NCI-H2196 (cell line): ENCODE measurements at regions not wholly inside any gene's neighbourhood (a gene's known extent, or its start where the extent isn't known, plus 50 kb on each side); places are given as distances from the start of the nearest gene placed in this dataset.

Experiments used
- DNase-seq: peaks from one replicate; lab custom pipeline; 2025; ENCODE audit not compliant: unreplicated experiment; lab: John Stamatoyannopoulos, UW

DNA sequence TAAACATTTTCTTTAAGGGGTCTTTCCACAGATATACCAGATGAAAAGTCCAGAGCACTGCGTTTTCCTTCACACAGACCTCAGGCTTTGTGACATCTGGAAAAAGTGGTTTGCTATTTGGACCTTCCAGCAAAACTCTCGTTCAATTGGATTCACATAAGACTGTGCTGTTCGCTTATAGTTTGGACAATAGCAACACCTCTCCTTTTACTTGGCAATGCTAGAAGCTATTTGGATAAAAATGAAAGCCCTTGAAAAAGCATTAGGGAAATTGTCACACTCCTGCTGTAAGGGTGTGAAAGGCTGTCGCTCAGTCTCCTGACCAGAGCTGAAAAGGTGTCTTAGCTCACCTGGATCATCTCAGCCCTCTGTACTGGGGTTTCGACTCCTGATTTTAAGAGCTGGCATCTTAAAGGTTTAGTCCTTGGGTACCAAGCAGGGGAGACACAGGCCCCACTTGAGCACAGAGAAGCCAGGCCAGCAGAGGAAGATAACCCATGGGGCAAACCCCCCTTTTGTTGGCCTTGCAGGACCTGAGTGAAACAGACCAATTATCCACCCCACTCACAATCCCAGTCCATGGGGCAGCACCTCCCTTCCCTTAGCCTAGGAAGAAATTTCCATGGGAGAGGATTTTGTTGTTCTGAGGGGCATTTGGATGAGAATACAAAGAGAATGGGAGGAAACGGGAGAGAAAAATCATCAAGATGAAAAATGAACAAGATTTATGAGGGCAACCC lies 257.6 kb downstream of the DLEU7 start:
- DNase-seq, result no peak

DNA sequence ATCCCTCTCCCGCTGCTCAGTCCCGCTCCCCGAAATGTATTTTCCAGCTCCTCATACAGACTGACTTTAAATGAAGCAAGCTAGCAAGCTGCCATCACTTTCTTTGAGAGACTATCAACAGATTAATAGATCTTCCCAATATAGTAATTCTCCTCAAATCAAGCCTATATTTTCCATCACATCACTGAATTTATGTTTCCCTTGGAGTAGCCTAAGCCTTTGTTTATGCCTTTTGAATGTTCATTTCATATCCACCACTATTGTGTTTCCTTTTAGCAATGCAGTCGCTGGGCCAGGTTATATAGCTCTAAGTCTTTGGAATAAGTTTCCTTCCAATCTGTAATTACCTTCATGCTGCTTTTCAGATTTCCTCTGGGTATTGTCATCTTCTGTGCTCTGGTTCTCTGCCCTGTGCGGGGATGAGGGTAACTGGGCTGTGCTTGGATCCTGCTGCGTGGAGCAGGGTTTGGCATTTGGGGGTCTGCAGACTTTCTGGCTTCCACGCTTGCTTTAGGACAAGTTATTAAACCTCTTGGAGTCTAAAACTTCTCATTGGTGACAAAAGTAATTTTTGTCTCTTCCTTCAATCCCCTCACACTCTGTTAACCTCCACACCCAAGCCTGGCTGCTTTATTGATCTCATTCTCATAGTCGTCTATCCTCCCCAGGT lies 256.9 kb downstream of the DLEU7 start:
- DNase-seq, result no peak

DNA sequence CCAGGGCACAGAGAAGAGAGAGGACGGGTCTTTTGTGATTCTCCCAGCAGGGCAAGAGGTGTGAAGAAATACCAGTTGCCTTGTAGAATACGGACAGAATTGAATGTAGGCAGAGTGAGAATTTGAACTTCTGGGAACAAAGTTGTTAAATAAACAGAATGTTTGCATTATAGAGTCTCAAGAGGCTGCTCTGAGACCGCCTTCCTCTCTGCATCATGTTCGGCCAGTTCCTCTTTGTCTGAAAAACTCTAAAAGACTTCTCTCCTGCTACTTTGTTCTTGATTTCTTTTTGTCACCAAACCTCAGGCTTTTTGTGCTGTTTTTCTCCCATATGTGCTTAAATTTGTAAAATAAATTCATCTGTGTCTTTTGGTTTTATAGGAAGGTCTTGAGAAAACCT lies 256.4 kb downstream of the DLEU7 start:
- DNase-seq, result no peak

DNA sequence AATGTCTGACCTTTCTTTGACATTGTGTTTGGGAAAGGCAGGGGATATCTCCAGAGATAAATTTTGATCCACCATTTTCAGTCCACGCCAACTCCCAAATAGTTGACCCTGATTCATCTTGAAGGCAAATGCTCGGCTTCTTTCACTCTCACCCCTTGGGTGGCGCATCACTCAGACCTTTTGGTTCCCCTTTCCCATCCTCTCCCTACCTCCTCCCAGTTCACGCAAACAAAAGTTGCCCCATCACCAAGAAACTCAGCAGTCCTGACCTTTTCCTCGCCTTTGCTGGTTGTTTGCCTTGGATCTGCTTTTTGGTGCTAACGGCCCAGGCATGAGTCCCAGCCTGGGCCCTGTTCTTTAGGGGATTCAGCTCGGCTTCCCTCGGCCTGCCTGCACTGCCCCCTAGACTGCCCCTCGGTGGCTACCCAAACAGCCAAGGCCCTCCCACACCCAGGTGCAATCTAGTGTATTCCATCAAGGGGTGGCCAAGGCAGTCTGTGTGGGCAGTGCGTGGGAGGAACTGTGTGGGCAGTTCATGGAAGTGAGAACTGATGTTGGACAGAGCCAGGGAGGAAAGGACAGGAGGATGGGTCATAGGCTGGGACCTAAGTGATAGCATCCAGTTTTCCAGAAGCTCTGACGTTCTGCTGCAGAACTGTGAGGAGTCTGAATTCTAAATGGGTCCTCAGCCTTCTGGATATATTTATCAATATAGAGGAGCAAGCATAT lies 255.7 kb downstream of the DLEU7 start:
- no peak for DNase-seq

DNA sequence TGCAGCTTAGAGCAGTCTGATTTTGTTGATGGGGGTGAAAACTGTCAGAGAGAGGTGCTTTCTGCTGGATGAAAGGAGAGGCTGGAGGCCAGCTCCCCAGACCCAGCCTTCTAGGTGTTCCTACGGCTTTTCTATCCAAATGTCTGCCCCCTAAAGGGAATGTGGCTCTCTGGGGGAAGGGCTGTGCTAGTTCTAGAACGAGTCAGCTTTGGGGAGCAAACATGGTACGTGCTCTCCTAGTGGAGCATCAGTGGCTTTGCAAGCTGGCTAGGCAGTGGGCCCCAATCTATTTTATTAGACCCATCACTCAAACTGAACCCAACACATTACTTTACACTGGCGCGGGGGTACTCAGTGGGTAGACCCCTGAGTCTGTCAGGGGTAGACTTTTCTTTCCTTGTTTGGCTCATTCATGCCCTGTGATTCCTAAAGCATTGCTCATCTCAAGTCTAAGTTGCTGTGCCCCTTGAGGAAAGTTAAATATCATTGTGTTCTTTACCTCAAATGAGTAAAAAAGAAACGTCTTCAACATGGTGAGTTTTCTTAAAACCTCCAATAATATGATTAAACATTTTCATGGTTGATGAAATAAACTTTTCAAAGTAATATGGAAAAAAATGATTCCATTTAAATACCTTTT lies 254.9 kb downstream of the DLEU7 start:
- DNase-seq, result no peak

DNA sequence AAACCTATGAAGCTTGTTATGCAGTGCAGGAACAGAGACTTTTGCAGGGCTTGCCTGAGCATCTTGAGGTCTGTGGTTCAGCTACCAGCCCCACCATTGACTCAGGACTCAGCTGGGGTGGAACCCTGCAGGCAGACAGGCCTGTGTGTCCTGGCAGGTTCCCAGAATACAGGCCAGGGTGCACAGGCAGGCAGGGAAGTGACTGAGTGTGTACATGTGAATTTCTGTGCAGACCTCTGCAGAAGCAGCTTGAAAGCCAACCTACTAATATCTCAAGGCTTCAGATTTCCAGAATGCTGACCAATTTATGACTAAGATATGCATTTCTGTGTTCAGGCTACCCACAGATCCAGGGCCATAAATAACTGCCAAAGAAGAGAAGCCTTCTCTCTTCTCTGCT lies 254.4 kb downstream of the DLEU7 start:
- DNase-seq, result no peak

DNA sequence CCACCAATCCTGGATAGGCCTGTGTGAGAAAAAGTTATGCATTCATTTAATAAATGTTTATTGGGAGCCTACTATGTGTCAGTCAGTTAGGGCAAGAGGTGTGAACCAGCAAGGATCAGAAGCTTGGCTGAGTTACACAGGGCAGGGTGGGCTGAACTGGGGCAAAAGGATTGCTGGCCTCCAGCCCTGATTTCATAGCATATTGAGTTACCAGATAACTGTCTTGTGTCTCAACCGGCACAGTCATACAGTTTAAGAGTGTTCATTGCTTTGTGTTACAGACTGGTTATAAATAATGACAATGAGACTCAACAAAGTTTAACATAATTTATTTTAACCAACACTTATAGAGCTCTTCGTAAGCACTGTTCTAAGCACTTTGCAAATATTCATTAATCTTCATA lies 253.8 kb downstream of the DLEU7 start:
- DNase-seq, result no peak

DNA sequence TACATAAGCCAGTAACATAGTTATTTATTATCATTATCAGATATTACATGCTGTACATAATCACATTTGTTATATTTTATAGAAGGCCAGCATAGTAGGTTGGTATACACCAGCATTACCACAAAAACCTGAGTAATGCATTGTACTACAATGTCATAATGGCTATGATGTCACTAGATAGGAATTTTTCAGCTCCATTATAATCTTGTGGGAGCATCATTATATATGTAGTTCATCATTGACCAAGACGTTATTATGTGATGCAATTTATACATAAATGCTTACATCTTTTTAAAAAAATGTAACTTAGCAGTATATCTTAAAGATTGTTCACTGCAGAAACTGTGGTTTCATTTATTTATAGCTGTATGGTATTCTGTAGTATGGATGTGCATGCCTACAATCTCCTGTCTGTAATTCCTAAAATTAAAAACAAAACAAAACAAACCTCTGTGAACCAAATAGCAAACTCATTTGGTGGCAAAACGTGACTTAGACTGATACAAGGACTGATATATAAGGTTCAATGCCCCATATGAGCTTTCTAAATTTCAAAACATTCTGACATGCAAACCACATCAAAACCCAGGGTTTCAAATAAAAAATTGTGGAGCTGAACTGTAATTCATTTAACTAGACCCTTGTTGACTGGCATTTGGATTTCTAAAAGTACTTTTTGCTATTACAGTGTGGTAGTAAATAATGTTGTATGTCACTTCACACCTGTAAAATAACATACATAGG lies 250.9 kb downstream of the DLEU7 start:
- no peak for DNase-seq

DNA sequence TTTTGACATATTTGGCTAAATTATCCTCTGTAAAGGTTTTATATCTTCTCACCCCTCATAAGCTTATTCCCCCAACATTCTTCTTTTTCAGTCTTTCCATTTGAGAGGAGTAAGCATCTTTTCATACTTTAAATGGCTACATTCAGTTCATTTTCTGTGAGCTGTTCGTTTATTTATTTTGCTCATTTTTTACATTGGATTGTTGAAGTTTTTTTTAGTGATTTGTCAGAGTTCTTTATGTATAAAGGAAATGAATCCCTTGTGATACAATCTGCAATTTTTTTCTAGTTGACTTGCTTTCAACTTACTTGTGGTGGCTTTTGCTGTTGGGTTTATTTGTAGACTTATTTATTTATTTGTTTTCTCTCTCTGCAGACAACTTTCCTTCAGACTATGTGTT lies 250.3 kb downstream of the DLEU7 start:
- no peak for DNase-seq

DNA sequence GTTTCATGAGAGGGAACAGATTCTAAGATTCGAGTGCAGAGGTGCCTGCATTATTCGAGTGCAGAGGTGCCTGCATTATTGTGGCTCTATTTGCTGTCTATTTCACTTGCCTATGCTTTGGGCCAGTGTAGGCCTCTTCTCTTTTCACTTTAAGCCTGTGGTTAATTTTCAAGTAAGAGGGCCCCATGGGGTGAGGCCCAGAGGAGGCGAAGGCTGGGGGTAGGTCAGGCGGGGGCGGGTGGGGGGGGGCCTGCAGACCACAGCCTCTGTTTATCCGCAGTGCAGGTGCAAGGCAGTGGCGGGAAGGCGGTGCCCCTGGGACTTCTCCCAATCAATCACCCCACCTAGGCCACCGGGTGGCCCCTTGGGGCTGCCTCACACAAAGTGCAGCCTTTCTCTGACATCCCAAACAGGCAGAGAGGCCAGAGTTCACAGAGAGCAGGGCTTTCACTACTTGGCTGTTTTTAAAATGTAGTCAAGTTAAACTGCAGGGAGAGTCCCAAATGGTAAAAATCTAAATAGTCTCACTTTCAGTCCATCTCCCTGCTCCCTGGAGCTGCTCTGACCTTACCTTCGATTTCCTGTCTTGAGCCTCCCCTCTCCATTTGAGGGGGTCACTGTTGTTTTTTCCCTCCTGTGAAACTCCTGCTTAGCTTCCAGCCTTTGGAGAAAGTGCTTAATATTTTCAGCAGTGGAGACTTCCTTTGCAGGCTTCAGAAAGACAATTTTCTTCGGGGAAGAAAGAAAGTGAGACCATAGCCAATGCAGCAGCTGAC lies 249.0 kb downstream of the DLEU7 start:
- DNase-seq, result no peak

DNA sequence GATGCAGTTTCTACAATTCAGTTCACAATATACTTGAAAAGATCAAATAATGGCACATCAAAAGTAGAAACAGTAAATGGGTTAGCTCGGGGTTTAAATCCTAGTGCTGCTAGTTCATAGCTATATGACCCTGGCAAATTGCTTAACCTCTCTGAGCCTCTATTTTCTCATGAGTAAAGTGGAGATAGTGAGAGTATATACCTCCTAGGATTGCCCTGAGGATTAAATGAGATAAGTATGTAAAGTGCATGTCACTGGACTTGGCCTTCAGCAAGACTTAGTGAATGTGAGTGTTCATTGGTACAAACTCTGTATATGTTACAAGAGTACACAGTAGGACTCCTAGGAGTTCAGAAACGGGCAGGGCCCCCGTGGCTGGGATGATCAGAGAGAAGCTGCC lies 248.3 kb downstream of the DLEU7 start:
- no peak for DNase-seq

DNA sequence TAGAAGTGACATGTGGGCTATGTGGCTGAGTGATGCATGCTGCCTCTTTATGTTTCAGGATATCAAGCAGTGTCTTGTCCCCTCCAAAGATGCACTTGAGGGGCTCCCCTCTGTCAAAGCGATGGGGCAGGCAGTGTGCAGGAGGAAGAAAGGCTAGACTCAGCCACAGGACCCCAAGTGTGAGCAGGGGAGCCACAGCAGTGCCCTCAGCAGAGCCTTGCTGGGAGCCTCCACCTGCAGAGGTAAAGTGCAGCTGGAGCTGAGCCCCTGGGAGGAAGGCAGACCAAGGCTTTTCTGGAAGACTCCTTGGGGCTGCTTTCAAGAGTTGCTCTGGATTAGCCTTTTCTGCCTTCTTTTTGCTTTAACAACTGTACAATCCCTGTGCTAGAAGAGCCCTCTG lies 247.3 kb downstream of the DLEU7 start:
- DNase-seq, result no peak

DNA sequence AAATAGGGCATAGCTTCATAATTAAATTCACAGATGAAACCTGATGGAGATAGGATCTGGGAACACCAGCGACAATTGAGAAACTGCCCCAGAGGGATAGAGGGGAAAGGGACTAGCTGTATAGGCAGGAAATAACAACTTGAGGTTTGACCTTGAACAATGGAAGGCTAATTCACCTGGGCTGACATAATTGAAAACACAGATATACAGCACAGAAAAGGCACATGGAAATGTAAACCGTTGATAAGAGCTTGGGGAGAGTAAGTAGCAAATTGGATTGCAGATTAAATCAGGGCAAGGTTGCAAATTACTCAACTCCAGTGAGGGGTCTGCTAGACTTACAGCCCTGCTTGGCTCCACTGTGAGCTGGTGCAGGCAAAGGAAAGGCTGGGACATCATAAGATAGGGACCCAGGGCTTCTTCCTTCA lies 246.7 kb downstream of the DLEU7 start:
- DNase-seq, result no peak

DNA sequence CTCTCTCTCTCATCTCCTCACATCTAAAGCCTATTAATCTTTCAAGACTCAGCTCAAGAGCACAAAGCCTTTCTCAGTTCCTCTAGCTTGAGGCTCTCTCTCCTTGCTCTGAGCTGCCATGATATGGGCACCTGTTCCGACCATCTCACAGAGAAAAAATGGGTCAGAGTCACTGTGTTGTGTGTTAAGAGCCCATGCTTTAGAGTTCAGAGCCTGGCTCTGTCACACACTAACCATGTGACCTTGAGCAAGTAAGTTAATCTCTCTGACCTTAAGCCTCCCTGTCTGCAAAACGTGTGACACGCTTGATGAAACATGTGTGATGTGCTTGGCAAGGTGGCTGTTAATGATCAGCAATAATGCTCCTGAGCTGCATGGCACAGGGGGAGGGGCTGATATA lies 245.2 kb downstream of the DLEU7 start:
- no peak for DNase-seq

DNA sequence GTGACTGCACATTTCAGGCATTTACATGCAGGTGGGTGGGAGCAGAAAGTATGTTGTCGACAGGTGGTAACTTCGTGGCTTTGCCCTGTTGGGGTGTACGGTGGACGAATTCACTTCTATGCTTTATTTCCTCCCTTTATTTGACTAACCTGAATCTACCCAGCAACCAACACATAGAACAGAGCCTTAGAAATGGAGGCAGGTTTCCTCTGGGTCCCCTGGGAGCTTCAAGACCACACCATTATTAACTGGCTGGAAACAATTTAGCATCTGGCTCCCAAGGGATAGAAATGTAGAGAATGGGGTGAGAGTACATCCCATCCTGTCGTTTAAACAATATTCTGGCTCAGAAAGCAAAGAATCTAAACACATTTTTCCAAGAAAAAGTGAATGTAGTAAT lies 244.4 kb downstream of the DLEU7 start:
- no peak for DNase-seq

DNA sequence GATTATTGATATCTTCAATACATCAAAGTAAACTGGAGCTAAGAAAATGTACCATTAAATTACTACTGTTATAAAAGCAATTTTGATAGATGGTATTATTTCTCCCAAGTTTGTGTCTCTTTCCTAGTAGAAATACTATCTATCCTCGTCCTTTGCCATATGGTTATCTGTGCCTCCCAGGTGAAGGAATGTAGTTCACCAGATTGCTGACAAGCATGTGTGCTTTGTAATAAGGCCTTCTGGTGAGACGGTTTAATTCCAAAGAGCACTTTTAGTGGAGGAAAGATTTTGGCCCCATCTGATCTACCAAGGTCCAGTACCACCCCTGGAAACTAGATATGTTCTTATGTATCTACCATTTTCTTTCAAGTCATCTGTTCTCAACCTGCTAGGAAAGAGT lies 243.6 kb downstream of the DLEU7 start:
- DNase-seq, result no peak

DNA sequence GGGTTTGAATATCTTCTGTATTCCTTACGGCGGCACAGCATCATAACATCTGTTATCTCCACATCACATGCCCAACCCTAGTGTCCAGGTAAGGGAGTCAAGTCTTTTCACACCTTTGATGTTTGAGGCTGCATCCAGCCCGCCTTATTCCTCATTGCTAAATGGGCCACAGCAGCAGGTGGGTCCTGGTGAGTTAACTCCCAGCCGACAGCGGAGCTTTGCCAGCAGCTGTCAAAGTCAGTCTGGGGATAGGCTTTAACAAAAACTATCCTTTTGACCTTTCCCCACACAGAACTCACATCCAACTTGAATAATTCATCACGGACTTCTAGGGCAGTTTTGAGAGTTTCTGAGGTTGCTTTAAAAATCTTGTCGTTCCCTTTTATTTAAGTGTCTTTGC lies 235.1 kb downstream of the DLEU7 start:
- DNase-seq, result no peak

DNA sequence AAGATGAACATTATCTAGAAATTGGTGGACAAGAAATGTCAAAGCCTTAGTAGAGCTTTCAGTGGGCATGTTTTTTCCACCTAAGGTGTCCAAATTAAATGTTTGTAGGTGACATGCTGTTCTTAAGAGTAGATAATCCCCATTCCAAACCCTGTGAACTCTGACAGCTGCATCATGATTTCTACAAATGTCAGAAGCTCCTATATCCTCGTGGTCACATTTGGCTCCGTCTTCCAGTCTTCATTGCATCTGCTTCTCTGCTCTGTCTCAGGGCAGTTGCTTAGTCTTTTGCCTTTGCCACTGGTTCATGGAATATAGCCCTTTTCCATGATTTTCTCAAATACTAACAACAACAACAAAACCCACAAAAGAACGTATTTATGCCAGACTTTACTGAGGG lies 234.5 kb downstream of the DLEU7 start:
- DNase-seq, result no peak

DNA sequence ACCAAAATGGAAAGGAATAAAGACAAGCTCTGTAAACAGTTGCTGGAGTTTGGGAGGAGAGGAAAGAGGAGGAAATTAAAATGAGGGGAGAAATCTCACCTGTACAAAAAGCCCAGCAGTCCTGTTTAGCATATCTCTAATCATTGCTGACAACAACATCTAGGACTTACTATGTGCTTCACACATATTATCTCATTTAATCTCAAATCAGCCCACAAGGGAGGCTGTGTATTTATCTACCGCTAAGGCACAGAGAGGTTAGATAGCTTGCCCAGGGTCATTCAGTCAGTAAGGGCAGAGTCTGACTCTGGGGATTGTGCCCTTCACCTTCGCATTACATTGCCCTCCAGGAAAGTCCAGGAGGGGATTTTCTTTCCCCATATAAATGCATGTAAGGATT lies 233.3 kb downstream of the DLEU7 start:
- no peak for DNase-seq

DNA sequence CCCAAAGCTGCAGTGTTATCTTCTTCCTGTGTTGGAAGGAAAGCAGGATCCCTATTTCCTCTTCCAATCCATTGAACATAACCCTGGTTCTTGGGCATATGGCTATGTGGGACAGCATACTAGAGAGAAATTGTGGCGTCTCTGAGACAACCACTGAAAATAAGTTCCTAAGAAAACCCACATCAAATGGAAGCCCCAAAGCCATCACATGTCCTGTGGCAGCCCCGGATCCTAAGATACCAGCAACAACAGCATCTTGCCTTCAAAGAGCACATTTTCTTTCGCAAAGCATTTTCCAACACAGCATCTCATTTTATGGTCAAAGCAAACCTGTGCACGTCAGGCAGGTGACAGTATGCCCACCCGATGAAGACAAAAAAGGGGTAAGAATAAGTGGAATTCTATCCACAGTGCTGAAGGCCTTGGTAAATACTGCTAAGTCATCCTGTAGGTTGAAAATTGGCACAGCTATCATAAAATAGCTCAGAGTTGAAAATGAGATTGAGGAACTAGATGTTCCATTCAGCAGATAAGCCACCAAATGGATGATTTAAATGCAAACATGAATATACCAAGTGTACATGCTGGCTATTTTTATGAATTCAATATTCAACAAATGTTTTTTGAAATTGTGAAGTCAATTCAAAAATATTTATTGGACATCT lies 232.2 kb downstream of the DLEU7 start:
- no peak for DNase-seq
